ENCODE measurements at regions not wholly inside any gene's neighbourhood (a gene's known extent, or its start where the extent isn't known, plus 50 kb on each side); places are given as distances from the start of the nearest gene placed in this dataset.

DNA sequence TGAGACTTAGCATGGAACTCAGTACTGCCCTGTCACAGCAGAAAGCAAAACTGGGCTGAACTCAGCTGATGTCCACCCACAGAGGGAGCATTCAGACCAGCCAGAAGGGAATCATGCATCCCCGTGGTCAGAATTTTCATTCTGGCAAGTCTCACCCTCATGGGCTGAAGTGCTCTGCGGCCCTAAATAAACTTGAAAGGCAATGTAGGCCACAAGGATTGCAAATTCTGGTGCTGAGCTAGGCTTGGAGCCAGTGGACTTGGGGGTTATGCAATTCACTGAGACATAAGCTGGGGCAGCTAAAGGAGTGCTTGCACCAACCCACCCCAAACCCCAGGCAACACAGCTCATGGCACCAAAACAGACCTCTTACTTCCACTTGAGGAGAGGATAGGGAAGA is 494.1 kb downstream of the GABRG1 start:
- WGBS, 2 donors (ENCODE audit: low coverage in 1 of 2) = 82% methylated on average over 2 of the region's 2 CpGs; no CpG with 5 or more reads in 1 of the 2 donors
- Histone ChIP-seq H3K9me3 (no peaks in the 10 kb centered on the region), H3K4me1 (no peaks in the 10 kb centered on the region), H3K27ac (no peak overlapping the region), H3K36me3 (no peaks in the 10 kb centered on the region), H3K27me3 (no peaks in the 10 kb centered on the region), H3K4me3 (no peak overlapping the region)
- in situ Hi-C loops (cut with MboI; ENCODE audit: low pct_ligation_motif_present in 1 of 4, low pct_unique_long_range_greater_than_20kb in 1 of 4, low sequenced_read_pairs in 3 of 4) (no loop called here), intact Hi-C loops (cut with DNase I; ENCODE audit: low total_unique reads) (no loop called here)
- TF ChIP-seq POLR2A (IDR thresholded peaks at IDR 0.05) = no peak
- TF ChIP-seq, protein P1, sequence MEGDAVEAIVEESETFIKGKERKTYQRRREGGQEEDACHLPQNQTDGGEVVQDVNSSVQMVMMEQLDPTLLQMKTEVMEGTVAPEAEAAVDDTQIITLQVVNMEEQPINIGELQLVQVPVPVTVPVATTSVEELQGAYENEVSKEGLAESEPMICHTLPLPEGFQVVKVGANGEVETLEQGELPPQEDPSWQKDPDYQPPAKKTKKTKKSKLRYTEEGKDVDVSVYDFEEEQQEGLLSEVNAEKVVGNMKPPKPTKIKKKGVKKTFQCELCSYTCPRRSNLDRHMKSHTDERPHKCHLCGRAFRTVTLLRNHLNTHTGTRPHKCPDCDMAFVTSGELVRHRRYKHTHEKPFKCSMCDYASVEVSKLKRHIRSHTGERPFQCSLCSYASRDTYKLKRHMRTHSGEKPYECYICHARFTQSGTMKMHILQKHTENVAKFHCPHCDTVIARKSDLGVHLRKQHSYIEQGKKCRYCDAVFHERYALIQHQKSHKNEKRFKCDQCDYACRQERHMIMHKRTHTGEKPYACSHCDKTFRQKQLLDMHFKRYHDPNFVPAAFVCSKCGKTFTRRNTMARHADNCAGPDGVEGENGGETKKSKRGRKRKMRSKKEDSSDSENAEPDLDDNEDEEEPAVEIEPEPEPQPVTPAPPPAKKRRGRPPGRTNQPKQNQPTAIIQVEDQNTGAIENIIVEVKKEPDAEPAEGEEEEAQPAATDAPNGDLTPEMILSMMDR (IDR thresholded peaks at IDR 0.05) = no peak
- no peak for TF ChIP-seq EP300 (IDR thresholded peaks at IDR 0.05; ENCODE audit: low read depth)
- TF ChIP-seq POLR2AphosphoS5 (IDR thresholded peaks at IDR 0.05) = no peak
- DNase-seq = no peak

DNA sequence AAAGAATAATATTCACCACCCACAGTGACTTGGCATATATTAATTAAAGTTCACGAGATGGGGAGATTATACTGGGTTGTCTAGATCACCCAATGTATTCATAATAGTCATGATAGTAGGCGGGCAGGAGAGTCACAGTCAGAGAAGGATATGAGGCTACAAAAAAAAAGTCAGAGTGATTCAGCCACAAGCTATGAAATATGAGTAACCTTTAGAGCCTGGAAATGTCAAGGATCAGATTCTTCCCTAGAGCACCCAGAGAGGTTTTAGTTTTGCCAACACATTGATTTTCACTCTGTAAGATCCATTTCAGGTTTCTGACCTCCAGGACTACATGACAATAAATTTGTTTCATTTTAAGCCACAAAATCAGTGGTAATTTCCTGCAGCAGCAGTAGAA is 501.9 kb downstream of the GABRG1 start:
- in situ Hi-C loops (cut with MboI; ENCODE audit: low pct_ligation_motif_present in 1 of 4, low pct_unique_long_range_greater_than_20kb in 1 of 4, low sequenced_read_pairs in 3 of 4) (no loop called here), intact Hi-C loops (cut with DNase I; ENCODE audit: low total_unique reads) (no loop called here)
- Histone ChIP-seq H3K9me3 (no peaks in the 10 kb centered on the region), H3K4me1 (no peaks in the 10 kb centered on the region), H3K27ac (no peak overlapping the region), H3K36me3 (no peaks in the 10 kb centered on the region), H3K4me3 (no peak overlapping the region), H3K27me3 (no peaks in the 10 kb centered on the region)
- WGBS, 2 donors (ENCODE audit: low coverage in 1 of 2) = 45 to 71% methylated on average over 2 of the region's 2 CpGs
- TF ChIP-seq, protein P1 (IDR thresholded peaks at IDR 0.05) = no peak
- TF ChIP-seq POLR2A (IDR thresholded peaks at IDR 0.05) (no peak), POLR2AphosphoS5 (IDR thresholded peaks at IDR 0.05) (no peak), EP300 (IDR thresholded peaks at IDR 0.05; ENCODE audit: low read depth) (no peak)
- DNase-seq = no peak

DNA sequence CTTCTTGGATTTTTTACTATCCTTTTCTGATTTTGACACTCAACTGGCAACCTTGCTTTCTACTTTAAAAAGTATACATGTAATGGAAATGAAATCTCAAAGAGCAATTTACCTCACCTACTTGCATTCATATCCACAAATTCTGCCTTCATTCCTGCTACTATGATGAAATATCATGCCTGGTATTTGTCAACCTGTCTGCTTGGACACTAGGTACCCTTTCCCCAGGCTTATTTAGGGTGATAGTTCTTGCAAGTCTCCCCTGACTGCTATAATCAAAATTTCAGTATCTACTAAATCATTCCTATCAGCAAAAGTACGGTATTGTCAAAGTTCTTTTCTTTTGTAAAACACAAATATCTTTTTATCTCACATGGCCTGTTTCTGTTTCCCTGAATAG is 503.0 kb downstream of the GABRG1 start:
- H3K9me3 ChIP-seq = no peaks in the 10 kb centered on the region
- no peak overlapping the region for H3K4me3 ChIP-seq
- H3K36me3 ChIP-seq = no peaks in the 10 kb centered on the region
- H3K4me1 ChIP-seq = no peaks in the 10 kb centered on the region
- DNase-seq = no peak
- H3K27me3 ChIP-seq = no peaks in the 10 kb centered on the region
- intact Hi-C loops (cut with DNase I; ENCODE audit: low total_unique reads) = no loop called here
- no peak overlapping the region for H3K27ac ChIP-seq
- TF ChIP-seq EP300 (IDR thresholded peaks at IDR 0.05; ENCODE audit: low read depth) (no peak), POLR2AphosphoS5 (IDR thresholded peaks at IDR 0.05) (no peak)
- 80 to 87% methylated on average over 1 of the region's 1 CpG for WGBS, 2 donors (ENCODE audit: low coverage in 1 of 2)
- in situ Hi-C loops (cut with MboI; ENCODE audit: low pct_ligation_motif_present in 1 of 4, low pct_unique_long_range_greater_than_20kb in 1 of 4, low sequenced_read_pairs in 3 of 4) = no loop called here

DNA sequence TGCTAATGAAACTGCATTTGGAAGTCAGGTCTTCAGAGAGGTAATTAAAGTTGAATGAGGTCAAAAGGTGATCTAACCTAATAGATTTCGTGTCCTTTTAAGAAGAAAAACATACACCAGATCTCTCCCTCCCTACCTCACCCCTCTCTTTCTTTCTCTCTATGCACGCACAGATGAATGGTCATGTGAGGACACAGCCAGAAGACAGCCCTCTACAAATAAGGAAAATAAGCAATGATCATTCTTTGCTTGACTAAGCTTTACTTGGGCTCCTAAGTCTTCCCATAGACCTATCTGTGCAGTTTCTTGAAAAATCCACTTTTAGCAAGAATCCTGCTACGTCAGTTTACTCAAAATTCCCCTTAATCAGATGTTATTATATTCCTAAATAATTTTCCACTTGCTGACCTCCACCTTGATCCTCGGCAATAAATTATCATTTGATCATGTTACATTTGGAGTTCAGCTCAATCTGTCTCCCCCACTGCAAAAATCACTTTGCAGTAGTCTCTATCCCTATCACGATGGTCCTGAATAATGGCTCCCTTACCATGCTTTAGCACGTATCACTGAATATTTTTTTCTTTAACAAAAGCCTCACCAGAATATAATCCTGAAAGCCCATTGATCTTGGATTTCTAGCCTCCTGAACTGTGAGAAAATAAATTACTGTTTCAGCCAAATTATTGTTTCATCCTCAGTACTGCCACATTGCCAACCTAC is 527.3 kb downstream of the GABRG1 start:
- no peaks in the 10 kb centered on the region for H3K36me3 ChIP-seq
- no peaks in the 10 kb centered on the region for H3K4me1 ChIP-seq
- intact Hi-C loops (cut with DNase I; ENCODE audit: low total_unique reads) = no loop called here
- WGBS, 2 donors (ENCODE audit: low coverage in 1 of 2) = 61 to 73% methylated on average over 4 to 6 of the region's 6 CpGs
- no peak overlapping the region for H3K27ac ChIP-seq
- no peak overlapping the region for H3K4me3 ChIP-seq
- TF ChIP-seq, protein P1 (IDR thresholded peaks at IDR 0.05) = no peak
- TF ChIP-seq POLR2AphosphoS5 (IDR thresholded peaks at IDR 0.05) = no peak
- no peak for TF ChIP-seq POLR2A (IDR thresholded peaks at IDR 0.05)
- no peak for TF ChIP-seq EP300 (IDR thresholded peaks at IDR 0.05; ENCODE audit: low read depth)
- in situ Hi-C loops (cut with MboI; ENCODE audit: low pct_ligation_motif_present in 1 of 4, low pct_unique_long_range_greater_than_20kb in 1 of 4, low sequenced_read_pairs in 3 of 4) = no loop called here
- H3K9me3 ChIP-seq = no peaks in the 10 kb centered on the region
- DNase-seq = no peak
- H3K27me3 ChIP-seq = no peaks in the 10 kb centered on the region

DNA sequence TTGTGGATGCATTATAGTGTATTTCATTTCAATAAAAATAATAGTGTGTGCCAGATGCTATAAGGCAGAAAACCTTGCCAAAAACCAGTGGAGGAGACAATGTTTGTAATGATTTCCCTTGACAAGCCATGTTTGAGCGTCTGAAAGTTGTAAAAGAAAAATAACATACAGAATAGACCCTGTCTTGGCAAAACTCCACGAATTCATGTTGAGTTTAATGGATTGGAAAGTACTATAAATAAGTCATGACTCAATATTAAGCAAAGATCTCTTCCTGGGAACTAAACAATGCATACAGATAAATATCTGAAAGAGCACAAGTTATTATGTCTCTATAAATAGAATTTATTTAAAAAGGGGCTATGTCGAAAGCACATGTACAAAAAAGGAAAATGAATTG is 543.5 kb downstream of the GABRG1 start:
- 23 to 35% methylated on average over 3 of the region's 3 CpGs for WGBS, 2 donors (ENCODE audit: low coverage in 1 of 2)
- intact Hi-C loops (cut with DNase I; ENCODE audit: low total_unique reads) (no loop called here), in situ Hi-C loops (cut with MboI; ENCODE audit: low pct_ligation_motif_present in 1 of 4, low pct_unique_long_range_greater_than_20kb in 1 of 4, low sequenced_read_pairs in 3 of 4) (no loop called here)
- Histone ChIP-seq H3K36me3 (no peaks in the 10 kb centered on the region), H3K27ac (no peak overlapping the region), H3K4me1 (no peaks in the 10 kb centered on the region), H3K4me3 (no peak overlapping the region), H3K9me3 (no peaks in the 10 kb centered on the region), H3K27me3 (no peaks in the 10 kb centered on the region)
- no peak for DNase-seq
- TF ChIP-seq POLR2A (IDR thresholded peaks at IDR 0.05) = no peak
- TF ChIP-seq, protein P1 (IDR thresholded peaks at IDR 0.05) = no peak
- no peak for TF ChIP-seq POLR2AphosphoS5 (IDR thresholded peaks at IDR 0.05)
- TF ChIP-seq EP300 (IDR thresholded peaks at IDR 0.05; ENCODE audit: low read depth) = no peak
